ENCODE measurements at regions not wholly inside any gene's neighbourhood (a gene's known extent, or its start where the extent isn't known, plus 50 kb on each side); places are given as distances from the start of the nearest gene placed in this dataset.

DNA sequence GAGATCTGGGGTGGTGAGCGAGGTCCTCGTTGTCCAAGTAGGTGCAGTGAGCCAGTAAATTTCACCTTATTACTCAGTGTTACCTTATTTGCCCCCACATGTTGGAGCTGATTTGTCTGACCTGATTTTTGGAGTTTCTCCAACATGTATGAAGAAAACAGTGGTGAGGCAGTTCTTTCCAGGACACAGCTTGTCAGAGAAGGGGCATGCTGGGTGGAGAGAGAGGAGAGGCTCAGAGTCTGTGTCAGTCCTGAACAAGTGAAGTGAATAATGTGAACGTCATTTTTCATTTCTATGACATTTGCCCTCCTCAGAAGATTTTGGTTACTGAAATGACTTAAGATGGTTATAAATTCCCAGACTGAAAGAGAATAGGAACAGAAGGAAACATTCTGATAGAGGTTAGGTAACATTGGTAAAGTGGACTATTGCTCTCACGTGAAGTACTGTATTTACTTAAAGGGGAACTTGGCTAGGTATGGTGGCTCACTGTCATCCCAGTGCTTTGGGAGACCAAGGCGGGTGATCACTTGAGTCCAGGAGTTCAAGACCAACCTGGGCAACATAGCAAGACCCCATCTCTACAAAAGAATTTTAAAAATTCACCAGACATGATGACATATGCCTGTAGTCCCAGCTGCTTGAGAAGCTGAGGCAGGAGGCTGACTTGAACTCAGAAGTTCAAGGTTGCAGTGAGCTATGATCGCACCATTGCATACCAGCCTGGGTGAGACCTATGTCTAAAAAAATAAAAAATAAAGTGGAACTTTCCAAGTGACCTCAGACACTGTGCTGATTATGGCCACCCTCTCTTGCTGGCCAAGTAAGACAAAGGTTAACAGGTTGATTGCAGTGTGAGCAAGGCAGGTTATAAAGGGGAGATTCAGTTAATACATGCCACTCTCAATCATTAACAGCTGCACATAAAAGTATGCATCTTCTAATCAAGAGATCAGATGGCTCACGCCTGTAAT lies 184.3 kb downstream of the EDN1 start:
- TF ChIP-seq, protein P1, sequence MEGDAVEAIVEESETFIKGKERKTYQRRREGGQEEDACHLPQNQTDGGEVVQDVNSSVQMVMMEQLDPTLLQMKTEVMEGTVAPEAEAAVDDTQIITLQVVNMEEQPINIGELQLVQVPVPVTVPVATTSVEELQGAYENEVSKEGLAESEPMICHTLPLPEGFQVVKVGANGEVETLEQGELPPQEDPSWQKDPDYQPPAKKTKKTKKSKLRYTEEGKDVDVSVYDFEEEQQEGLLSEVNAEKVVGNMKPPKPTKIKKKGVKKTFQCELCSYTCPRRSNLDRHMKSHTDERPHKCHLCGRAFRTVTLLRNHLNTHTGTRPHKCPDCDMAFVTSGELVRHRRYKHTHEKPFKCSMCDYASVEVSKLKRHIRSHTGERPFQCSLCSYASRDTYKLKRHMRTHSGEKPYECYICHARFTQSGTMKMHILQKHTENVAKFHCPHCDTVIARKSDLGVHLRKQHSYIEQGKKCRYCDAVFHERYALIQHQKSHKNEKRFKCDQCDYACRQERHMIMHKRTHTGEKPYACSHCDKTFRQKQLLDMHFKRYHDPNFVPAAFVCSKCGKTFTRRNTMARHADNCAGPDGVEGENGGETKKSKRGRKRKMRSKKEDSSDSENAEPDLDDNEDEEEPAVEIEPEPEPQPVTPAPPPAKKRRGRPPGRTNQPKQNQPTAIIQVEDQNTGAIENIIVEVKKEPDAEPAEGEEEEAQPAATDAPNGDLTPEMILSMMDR (IDR thresholded peaks at IDR 0.05; ENCODE audit: extremely low read depth, missing control alignments) = no peak

DNA sequence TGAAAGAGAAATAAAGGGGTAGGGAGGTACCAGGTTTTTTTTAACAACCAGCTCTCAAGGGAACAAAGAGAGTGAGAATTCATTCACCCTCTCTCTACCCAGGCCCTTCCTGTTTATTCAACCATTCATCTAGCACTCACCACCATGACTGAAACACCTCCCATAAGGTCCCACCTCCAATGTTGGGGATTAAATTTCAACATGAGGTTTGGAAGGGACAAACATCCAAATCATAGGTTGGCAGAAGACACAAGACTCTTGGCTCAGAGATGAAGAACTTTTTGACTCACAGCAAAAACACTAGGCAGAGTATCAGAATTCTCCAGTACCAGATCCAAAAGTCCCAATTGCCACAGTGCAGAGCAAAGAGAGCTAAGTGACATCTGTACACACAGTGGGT lies 186.3 kb downstream of the EDN1 start:
- no peak for DNase-seq (ENCODE audit: low spot score)
- TF ChIP-seq, protein P1 (IDR thresholded peaks at IDR 0.05; ENCODE audit: extremely low read depth, missing control alignments) = no peak

More for the DNA sequence above, 184.3 kb downstream of the EDN1 start:
- DNase-seq (ENCODE audit: low spot score) = no peak

DNA sequence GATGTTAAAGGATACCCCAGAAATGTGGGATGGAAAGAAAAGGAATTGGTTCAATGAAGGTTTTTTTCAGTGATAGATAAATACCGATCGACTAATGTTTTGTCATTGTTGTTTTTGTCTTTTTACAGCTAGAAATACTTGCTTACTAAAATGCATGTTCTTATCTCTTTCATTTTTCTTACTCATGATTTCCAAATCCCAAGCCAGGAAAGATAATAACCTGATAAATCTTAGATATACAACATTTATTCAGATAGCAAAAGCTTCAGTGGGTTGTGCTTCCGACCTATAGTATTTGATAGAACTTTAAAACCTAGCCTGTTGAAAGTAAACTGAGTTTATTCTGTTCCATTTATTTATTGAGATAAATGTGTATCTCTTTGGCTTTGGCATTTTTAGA lies 187.5 kb downstream of the EDN1 start:
- DNase-seq (ENCODE audit: low spot score) = no peak
- TF ChIP-seq, protein P1 (IDR thresholded peaks at IDR 0.05; ENCODE audit: extremely low read depth, missing control alignments) = no peak

DNA sequence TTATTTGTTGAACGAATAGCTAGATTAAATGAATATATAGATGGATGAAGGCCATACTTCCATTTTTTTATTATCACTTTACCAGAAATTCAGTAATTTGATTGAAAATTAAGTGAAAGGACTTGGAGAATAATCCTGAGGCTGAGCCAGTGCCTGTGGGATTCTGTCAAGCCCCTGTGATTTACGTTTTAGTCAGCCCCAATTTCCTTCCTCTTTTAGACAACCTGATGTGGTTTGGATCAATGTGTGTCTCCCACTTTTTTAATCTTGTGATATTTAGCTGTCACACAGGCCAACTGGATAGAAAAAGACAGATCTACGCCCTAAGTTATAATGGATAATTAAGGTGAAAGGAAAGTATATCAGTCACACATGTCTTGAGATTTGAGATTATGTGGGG lies 188.8 kb downstream of the EDN1 start:
- TF ChIP-seq, protein P1 (IDR thresholded peaks at IDR 0.05; ENCODE audit: extremely low read depth, missing control alignments) = no peak
- no peak for DNase-seq (ENCODE audit: low spot score)

DNA sequence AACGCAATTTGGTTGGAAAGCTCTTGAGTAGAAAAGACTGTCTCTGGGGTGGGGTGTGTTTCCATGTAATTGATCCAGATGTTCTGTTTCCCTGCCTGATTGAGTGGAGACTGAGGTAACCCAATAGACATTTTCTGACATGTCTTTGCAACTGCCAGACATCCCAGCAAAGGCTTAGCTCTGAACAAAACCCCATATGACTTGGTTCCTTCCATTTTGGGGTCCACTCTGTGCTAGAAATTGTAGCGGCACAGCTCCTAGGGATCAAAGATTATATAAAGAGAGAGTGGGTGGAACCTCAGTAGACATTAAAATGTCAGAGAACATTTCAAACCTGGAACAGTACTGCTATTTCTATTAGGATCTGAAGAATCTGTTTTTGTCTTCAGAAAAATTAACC lies 189.3 kb downstream of the EDN1 start:
- TF ChIP-seq, protein P1 (IDR thresholded peaks at IDR 0.05; ENCODE audit: extremely low read depth, missing control alignments) = no peak

DNA sequence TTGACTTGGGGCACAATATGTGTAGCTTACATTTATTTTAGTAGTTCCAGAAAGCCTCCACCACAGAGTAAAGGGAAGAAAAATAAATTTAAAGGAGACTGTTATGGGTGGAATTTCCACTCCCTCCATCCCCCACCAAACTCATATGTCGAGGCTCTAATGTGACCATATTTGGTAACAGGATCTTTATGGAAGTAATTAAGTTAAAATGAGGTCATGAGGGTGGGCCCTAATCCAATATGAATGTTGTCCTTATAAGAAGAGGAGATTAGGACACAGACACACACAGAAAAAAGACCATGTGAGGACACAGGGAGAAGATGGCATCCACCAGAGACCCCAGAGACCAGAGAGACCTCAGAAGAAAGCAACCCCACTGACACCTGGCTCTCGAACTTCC lies 189.7 kb downstream of the EDN1 start:
- no peak for DNase-seq (ENCODE audit: low spot score)
- TF ChIP-seq, protein P1 (IDR thresholded peaks at IDR 0.05; ENCODE audit: extremely low read depth, missing control alignments) = no peak

More for the DNA sequence above, 189.3 kb downstream of the EDN1 start:
- DNase-seq (ENCODE audit: low spot score) = no peak

DNA sequence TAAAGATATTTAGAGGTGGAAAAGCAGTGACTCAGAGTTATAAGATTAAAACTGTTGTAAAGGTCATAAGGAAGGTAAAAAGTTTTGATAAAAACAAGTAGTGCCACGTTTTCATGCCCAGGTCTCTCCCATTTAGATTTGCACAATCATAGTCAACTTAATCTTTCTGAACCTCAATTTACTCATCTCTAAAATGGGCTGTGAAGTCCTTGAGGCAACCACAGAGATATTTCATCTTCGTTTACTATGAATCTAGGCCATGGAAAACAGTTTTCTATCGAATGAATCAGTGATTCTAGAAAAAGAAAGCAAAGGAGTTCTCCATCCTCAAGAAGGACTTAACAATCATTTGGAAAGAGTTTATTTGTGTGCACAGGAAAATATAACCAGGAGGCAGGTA lies 190.2 kb downstream of the EDN1 start:
- DNase-seq (ENCODE audit: low spot score) = no peak
- TF ChIP-seq, protein P1 (IDR thresholded peaks at IDR 0.05; ENCODE audit: extremely low read depth, missing control alignments) = no peak

Measured in GM20000 (cell line).